ENCODE measurements at regions not wholly inside any gene's neighbourhood (a gene's known extent, or its start where the extent isn't known, plus 50 kb on each side); places are given as distances from the start of the nearest gene placed in this dataset.

- TF ChIP-seq ZNF274 (IDR thresholded peaks at IDR 0.05; ENCODE audit: low read depth, low read length) (no peak), SUZ12 (IDR thresholded peaks at IDR 0.05; ENCODE audit: extremely low read depth, insufficient read depth, insufficient read length) (no peak), YY1 (IDR thresholded peaks at IDR 0.05; ENCODE audit: insufficient read depth, insufficient read length) (no peak)
Observed at GRCh38 chr4:31220921-31221320, 500.8 kb downstream of the PCDH7 start.

Measured in NT2/D1 (cell line).